Osteoblast (primary cell): ENCODE measurements at regions not wholly inside any gene's neighbourhood (a gene's known extent, or its start where the extent isn't known, plus 50 kb on each side); places are given as distances from the start of the nearest gene placed in this dataset.

ENCODE experiments used
- DNase-seq: peaks from one replicate; pipeline ENCODE4 v3.0.0; 2011; ENCODE audit warnings: low spot score, mixed read lengths; ENCODE audit not compliant: insufficient read length; ENCODE audit errors: missing footprints
- H2AFZ ChIP-seq: 2 replicates; pipeline ENCODE4 v1.6.0; 2011; ENCODE audit warnings: mild to moderate bottlenecking, low read length
- H3K27ac ChIP-seq: 2 replicates; pipeline ENCODE4 v1.5.1; 2011; ENCODE audit warnings: mild to moderate bottlenecking, low read depth, low read length, moderate library complexity
- H3K27me3 ChIP-seq: 2 replicates; pipeline ENCODE4 v1.6.0; 2012; ENCODE audit warnings: mild to moderate bottlenecking, control low read depth, inconsistent platforms, low read length, moderate library complexity; ENCODE audit not compliant: insufficient read depth
- H3K36me3 ChIP-seq: 2 replicates; pipeline ENCODE4 v1.5.1; 2011; ENCODE audit warnings: mild to moderate bottlenecking, low read length, control low read depth, moderate library complexity; ENCODE audit not compliant: insufficient read depth
- H3K4me1 ChIP-seq: 2 replicates; pipeline ENCODE4 v1.5.1; 2011; ENCODE audit warnings: mild to moderate bottlenecking, low read length, control low read depth, moderate library complexity; ENCODE audit not compliant: insufficient read depth
- H3K4me2 ChIP-seq: 2 replicates; pipeline ENCODE4 v1.6.0; 2011; ENCODE audit warnings: mild to moderate bottlenecking, low read length; ENCODE audit not compliant: insufficient read depth
- H3K4me3 ChIP-seq: fragments of 200-600 bp; sonication (generic); 3 replicates; pipeline ENCODE4 v1.5.1; 2012; ENCODE audit warnings: mild to moderate bottlenecking, low read length, inconsistent platforms; ENCODE audit not compliant: insufficient read depth
- H3K79me2 ChIP-seq: 2 replicates; pipeline ENCODE4 v1.6.0; 2012; ENCODE audit warnings: mild to moderate bottlenecking, low read length, control low read depth, inconsistent platforms; ENCODE audit not compliant: insufficient read depth
- H3K9me3 ChIP-seq: 2 replicates; pipeline ENCODE4 v1.5.1; 2011; ENCODE audit warnings: low read depth, low read length, control low read depth
- H4K20me1 ChIP-seq: 2 replicates; pipeline ENCODE4 v1.6.0; 2012; ENCODE audit warnings: mild to moderate bottlenecking, low read length, control low read depth; ENCODE audit not compliant: insufficient read depth
- CTCF ChIP-seq: IDR thresholded peaks from 2 replicates; pipeline ENCODE4 v1.5.1; 2011; ENCODE audit warnings: mild to moderate bottlenecking, low read depth, low read length, moderate library complexity; ENCODE audit errors: extremely low read depth

DNA sequence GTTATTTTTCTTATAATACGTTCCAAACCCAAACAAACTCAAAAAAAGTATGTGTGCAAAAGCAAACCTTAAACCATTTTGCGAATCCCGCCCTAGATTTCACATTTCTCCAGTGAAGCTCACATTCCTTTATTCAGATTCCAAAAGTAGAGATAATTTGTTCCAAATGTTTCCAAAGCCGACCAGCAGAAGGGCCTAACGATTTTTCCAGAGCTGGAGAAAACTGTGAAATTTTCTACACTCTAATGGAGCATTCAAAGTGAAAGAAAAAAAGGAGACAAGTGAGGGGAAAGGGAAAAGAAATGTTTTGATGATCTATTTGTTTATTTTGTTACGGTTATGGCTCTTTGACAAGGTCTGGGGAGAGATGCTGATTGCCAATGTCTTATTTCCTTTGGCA lies 286.5 kb upstream of the SLC14A2 start:
- TF ChIP-seq CTCF: no peak
- peak overlapping the region; percentile 23 for H2AFZ ChIP-seq
- H3K4me2 ChIP-seq: peak overlapping the region; percentile 37
- no peaks in the 10 kb centered on the region for H3K79me2 ChIP-seq
- H3K36me3 ChIP-seq: no peaks in the 10 kb centered on the region
- peaks cover 38% of the 10 kb centered on the region for H3K4me1 ChIP-seq
- H3K27me3 ChIP-seq: no peaks in the 10 kb centered on the region
- no peak for DNase-seq
- H3K9me3 ChIP-seq: no peaks in the 10 kb centered on the region
- H4K20me1 ChIP-seq: no peaks in the 10 kb centered on the region
- no peak overlapping the region for H3K4me3 ChIP-seq
- H3K27ac ChIP-seq: no peak overlapping the region

DNA sequence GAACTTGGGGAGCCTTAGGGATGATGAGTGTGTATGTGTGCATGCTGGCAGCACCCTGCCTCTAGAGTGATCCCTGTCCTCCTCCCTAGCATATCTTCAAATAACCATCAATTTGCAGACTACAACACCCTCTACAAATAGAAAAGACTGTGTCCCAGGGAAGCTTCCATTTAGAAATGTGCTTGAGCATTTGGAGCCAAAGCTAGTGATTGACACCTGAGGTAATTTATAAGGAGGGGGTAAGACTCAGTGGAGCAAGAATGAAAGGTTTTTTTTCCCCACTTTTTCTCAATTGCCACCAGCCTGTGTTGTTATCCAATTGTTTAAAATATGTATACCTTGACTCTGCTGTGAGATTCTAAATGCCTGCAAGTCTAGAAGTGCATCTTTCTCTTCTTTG lies 286.0 kb upstream of the SLC14A2 start:
- peak; percentile 73 for DNase-seq
- H3K4me1 ChIP-seq: peaks cover 33% of the 10 kb centered on the region
- no peaks in the 10 kb centered on the region for H3K79me2 ChIP-seq
- H2AFZ ChIP-seq: peak overlapping the region; percentile 17
- H3K27ac ChIP-seq: no peak overlapping the region
- no peaks in the 10 kb centered on the region for H3K27me3 ChIP-seq
- TF ChIP-seq CTCF: no peak
- no peaks in the 10 kb centered on the region for H3K36me3 ChIP-seq
- no peaks in the 10 kb centered on the region for H4K20me1 ChIP-seq
- H3K4me3 ChIP-seq: no peak overlapping the region
- peak overlapping the region; percentile 37 for H3K4me2 ChIP-seq
- H3K9me3 ChIP-seq: no peaks in the 10 kb centered on the region

DNA sequence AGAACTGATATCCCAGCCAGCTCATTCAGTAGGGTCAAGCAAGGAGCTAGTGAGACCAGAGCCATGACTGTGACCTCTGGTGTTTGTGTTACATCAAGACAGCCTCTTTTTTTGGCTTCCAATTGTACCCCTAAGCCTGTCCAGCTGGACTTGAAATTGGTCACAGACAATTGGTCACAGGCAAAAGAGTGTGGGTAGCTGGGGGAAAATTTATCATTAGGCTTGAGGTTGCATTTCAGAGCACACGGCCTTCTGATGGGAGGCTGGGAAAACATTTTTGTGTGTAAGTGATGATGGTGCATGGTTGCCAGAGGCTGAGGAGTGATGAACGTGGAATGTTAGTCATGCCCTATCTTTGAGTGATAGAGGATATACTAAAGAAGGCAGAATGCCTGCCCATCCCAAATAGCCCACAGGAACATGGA lies 285.1 kb upstream of the SLC14A2 start:
- H2AFZ ChIP-seq: peak overlapping the region; percentile 21
- DNase-seq: peak; percentile 57

DNA sequence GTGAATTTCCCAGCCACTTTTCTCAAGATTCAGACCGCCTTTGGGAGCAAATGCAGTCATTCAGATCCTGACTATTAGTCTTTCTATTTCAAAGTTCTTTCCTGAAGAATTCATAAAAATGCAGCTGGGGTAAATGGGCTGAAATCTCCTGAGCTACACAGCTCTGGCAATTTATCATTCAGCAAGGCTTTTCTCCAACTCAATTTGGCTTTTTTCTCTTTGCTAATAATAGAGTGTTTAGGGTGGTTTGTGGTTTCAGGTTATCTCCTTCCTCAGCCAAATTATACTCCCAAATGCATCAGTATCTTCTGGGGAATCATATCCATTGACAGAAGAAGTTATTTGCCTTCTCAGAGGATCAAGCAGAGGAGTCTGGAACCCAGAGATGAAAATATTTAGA lies 282.4 kb upstream of the SLC14A2 start:
- no peaks in the 10 kb centered on the region for H4K20me1 ChIP-seq
- no peaks in the 10 kb centered on the region for H3K36me3 ChIP-seq
- H2AFZ ChIP-seq: no peak overlapping the region
- H3K4me1 ChIP-seq: peaks cover 27% of the 10 kb centered on the region
- no peak for DNase-seq
- no peak overlapping the region for H3K4me2 ChIP-seq
- no peaks in the 10 kb centered on the region for H3K79me2 ChIP-seq
- no peak overlapping the region for H3K4me3 ChIP-seq
- TF ChIP-seq CTCF: no peak
- H3K27ac ChIP-seq: no peak overlapping the region
- H3K9me3 ChIP-seq: no peaks in the 10 kb centered on the region
- H3K27me3 ChIP-seq: no peaks in the 10 kb centered on the region

More for the DNA sequence above, 285.1 kb upstream of the SLC14A2 start:
- H3K4me3 ChIP-seq: no peak overlapping the region
- TF ChIP-seq CTCF: no peak
- peak overlapping the region; percentile 4 for H3K4me2 ChIP-seq
- H4K20me1 ChIP-seq: no peaks in the 10 kb centered on the region
- no peaks in the 10 kb centered on the region for H3K36me3 ChIP-seq
- H3K27me3 ChIP-seq: no peaks in the 10 kb centered on the region
- no peaks in the 10 kb centered on the region for H3K9me3 ChIP-seq
- no peaks in the 10 kb centered on the region for H3K79me2 ChIP-seq
- H3K27ac ChIP-seq: peak overlapping the region; percentile 19
- peaks cover 25% of the 10 kb centered on the region for H3K4me1 ChIP-seq
